ENCODE measurements at regions not wholly inside any gene's neighbourhood (a gene's known extent, or its start where the extent isn't known, plus 50 kb on each side); places are given as distances from the start of the nearest gene placed in this dataset.

- no peak overlapping the region for H2BK15ac ChIP-seq (ENCODE audit: low read length)
- peaks cover 2 to 6% (median 4%) of the 10 kb centered on the region in 4 experiments for H3K4me1 ChIP-seq (replicated peaks in 1 of 4; ENCODE audit: control insufficient read depth in 3 of 4, insufficient read depth in 4 of 4, low read length in 3 of 4)
- H4K91ac ChIP-seq (replicated peaks; ENCODE audit: insufficient read length, low read length), result no peak overlapping the region
- H3K4me2 ChIP-seq (ENCODE audit: insufficient read depth in 1 of 2, low read depth in 2 of 2, low read length in 2 of 2), result no peak overlapping the region
- H3K9me3 ChIP-seq (ENCODE audit: insufficient read depth in 2 of 2, low read depth in 1 of 2, low read length in 1 of 2), result peaks cover 2 to 5% of the 10 kb centered on the region in 2 experiments; a peak in 1 of 4 replicates
- H3K23ac ChIP-seq (ENCODE audit: insufficient read length), result no peak overlapping the region
- DNase-seq (ENCODE audit: low read depth in 1 of 2, low spot score in 2 of 2) (no peak), FAIRE-seq (no peak)
- H2AK5ac ChIP-seq (ENCODE audit: low read depth, low read length), result no peak overlapping the region
- no peaks in the 10 kb centered on the region for H4K20me1 ChIP-seq (replicated peaks in 1 of 2; ENCODE audit: control insufficient read depth in 1 of 2, insufficient read depth in 2 of 2, low read length in 2 of 2)
- H2AFZ ChIP-seq (ENCODE audit: low read length), result no peak overlapping the region
- H2BK5ac ChIP-seq (ENCODE audit: low read depth, low read length), result no peak overlapping the region
- no peak overlapping the region for H3K4ac ChIP-seq (replicated peaks; ENCODE audit: insufficient read length, low read depth, low read length)
- no peaks in the 10 kb centered on the region for H3K23me2 ChIP-seq (ENCODE audit: low read depth, low read length)
- no peak overlapping the region for H3K18ac ChIP-seq (ENCODE audit: extremely low read depth, low read length)
- H3K4me3 ChIP-seq (ENCODE audit: extremely low read depth in 1 of 4, insufficient read depth in 2 of 4, low read depth in 3 of 4, low read length in 4 of 4), result no peak overlapping the region
- 92% methylated on average over 2 of the region's 2 CpGs; no CpG with 5 or more reads in 1 of the 2 experiments for WGBS, 2 experiments (ENCODE audit: extremely low coverage in 1 of 2, insufficient coverage in 1 of 2, insufficient read length in 1 of 2, insufficient replicate concordance in 2 of 2, low coverage in 1 of 2, low lambda C conversion rate in 2 of 2, missing lambda C conversion rate in 1 of 2)
- no peak overlapping the region for H3K9ac ChIP-seq (replicated peaks in 1 of 4; ENCODE audit: extremely low read depth in 1 of 4, low read depth in 3 of 4, low read length in 3 of 4)
- no peak overlapping the region for H3K27ac ChIP-seq (ENCODE audit: low read depth, low read length)
- POLR2A ChIA-PET (ENCODE audit: partially characterized antibody), result no interaction called here
- no peak overlapping the region for H4K5ac ChIP-seq (ENCODE audit: insufficient read length, low read depth, low read length)
- H3K79me1 ChIP-seq (ENCODE audit: low read depth, low read length), result no peaks in the 10 kb centered on the region
- CTCF ChIA-PET (ENCODE audit: partially characterized antibody), result interaction anchor here (1.4 kb wide), 1 partner anchor 82 kb away, joined by 3 read pairs; no protein-coding TSS in a partner anchor
- peaks cover 0 to 2% (median 0%) of the 10 kb centered on the region in 4 experiments; a peak in 1 of 8 replicates for H3K36me3 ChIP-seq (ENCODE audit: control insufficient read depth in 2 of 4, insufficient read depth in 4 of 4, low read length in 3 of 4)
- H3K79me2 ChIP-seq (ENCODE audit: control insufficient read depth in 1 of 2, insufficient read depth in 2 of 2, low read length in 2 of 2), result no peaks in the 10 kb centered on the region
- H3K56ac ChIP-seq (replicated peaks; ENCODE audit: insufficient read length, low read depth, low read length), result no peak overlapping the region
- H2BK20ac ChIP-seq (ENCODE audit: low read length), result no peak overlapping the region
- H2BK12ac ChIP-seq (ENCODE audit: low read depth, low read length), result no peak overlapping the region
- H2BK120ac ChIP-seq (replicated peaks; ENCODE audit: low read depth, low read length), result no peak overlapping the region
- H4K8ac ChIP-seq (ENCODE audit: extremely low read depth, insufficient read depth, low read length), result no peak overlapping the region
- no peaks in the 10 kb centered on the region for H3K27me3 ChIP-seq (replicated peaks in 1 of 4; ENCODE audit: control insufficient read depth in 3 of 4, extremely low read depth in 1 of 4, insufficient read depth in 3 of 4, low read length in 3 of 4)
- H3K14ac ChIP-seq (ENCODE audit: insufficient read length), result no peak overlapping the region
- TF ChIP-seq KDM5A (IDR thresholded peaks at IDR 0.05; ENCODE audit: low read length), result no peak
- TF ChIP-seq CTBP2 (IDR thresholded peaks at IDR 0.05; ENCODE audit: borderline replicate concordance, insufficient read depth, insufficient read length, low read length), result no peak
- no peak for TF ChIP-seq ZNF274 (IDR thresholded peaks at IDR 0.05; ENCODE audit: borderline replicate concordance, extremely low read depth, low read length)
- TF ChIP-seq RFX5 (IDR thresholded peaks at IDR 0.05; ENCODE audit: borderline replicate concordance, low read depth, low read length), result no peak
- TF ChIP-seq HDAC6 (IDR thresholded peaks at IDR 0.05; ENCODE audit: low read depth, low read length), result no peak
- TF ChIP-seq KDM4A (IDR thresholded peaks at IDR 0.05; ENCODE audit: low read depth, low read length, severe bottlenecking), result no peak
- no peak for TF ChIP-seq POLR2A (IDR thresholded peaks at IDR 0.05; ENCODE audit: control extremely low read depth in 1 of 2, low read depth in 2 of 2, low read length in 2 of 2)
- no peak for TF ChIP-seq SP1 (IDR thresholded peaks at IDR 0.05; ENCODE audit: low read depth, low read length)
- no peak for TF ChIP-seq RXRA (IDR thresholded peaks at IDR 0.05; ENCODE audit: insufficient read depth, low read depth, low read length)
- TF ChIP-seq EGR1 (IDR thresholded peaks at IDR 0.05; ENCODE audit: borderline replicate concordance, low read depth, low read length), result no peak
- no peak for TF ChIP-seq GABPA (IDR thresholded peaks at IDR 0.05; ENCODE audit: borderline replicate concordance, insufficient read depth, low read length)
- TF ChIP-seq SRF (IDR thresholded peaks at IDR 0.05; ENCODE audit: low read depth, low read length), result no peak
- TF ChIP-seq TBP (IDR thresholded peaks at IDR 0.05; ENCODE audit: low read depth, low read length), result no peak
These were observed 301.4 kb downstream of the TSN start for GRCh38 chr2:122056853-122057252.
